SK-N-SH treated with all-trans-retinoic acid at 6 μM for 48 hours (cell line): ENCODE measurements at regions not wholly inside any gene's neighbourhood (a gene's known extent, or its start where the extent isn't known, plus 50 kb on each side); places are given as distances from the start of the nearest gene placed in this dataset.

Experiments
- ATAC-seq: fragments of 200-7000 bp; cut with Tn5 transposase; 3 replicates; pipeline ENCODE4 v1.9.1; 2020; ENCODE audit warnings: mild to moderate bottlenecking, moderate library complexity
- ARNTL ChIP-seq: fragments of 450-650 bp; formaldehyde crosslinking; IDR thresholded peaks from 2 replicates; pipeline ENCODE4 v1.5.0; 2020; ENCODE audit warnings: low read depth, mild to moderate bottlenecking, moderate library complexity, borderline replicate concordance
- BACH2 ChIP-seq: fragments of 250-450 bp; sonication (Bioruptor Pico); IDR thresholded peaks from 2 replicates; pipeline ENCODE4 v1.9.0; 2021; ENCODE audit warnings: mild to moderate bottlenecking, borderline replicate concordance
- CREB5 ChIP-seq: fragments of 250-450 bp; sonication (Bioruptor Pico); IDR thresholded peaks from 2 replicates; pipeline ENCODE4 v1.5.1; 2020; ENCODE audit warnings: low read depth, mild to moderate bottlenecking, moderate library complexity
- CSDC2 ChIP-seq: fragments of 250-450 bp; sonication (Bioruptor Pico); IDR thresholded peaks from 2 replicates; pipeline ENCODE4 v1.5.0; 2020; ENCODE audit warnings: mild to moderate bottlenecking, moderate library complexity
- CSRNP3 ChIP-seq: fragments of 250-450 bp; sonication (Bioruptor Pico); IDR thresholded peaks from 2 replicates; pipeline ENCODE4 v1.5.1; 2021; ENCODE audit warnings: mild to moderate bottlenecking, moderate library complexity
- ESRRG ChIP-seq: fragments of 250-450 bp; sonication (Bioruptor Pico); IDR thresholded peaks from 2 replicates; pipeline ENCODE4 v1.6.1; 2021; ENCODE audit warnings: mild to moderate bottlenecking
- GLIS3 ChIP-seq: fragments of 250-450 bp; sonication (Bioruptor Pico); IDR thresholded peaks from 2 replicates; pipeline ENCODE4 v1.5.0; 2020; ENCODE audit warnings: mild to moderate bottlenecking, moderate library complexity
- OSR1 ChIP-seq: fragments of 250-450 bp; sonication (Bioruptor Pico); IDR thresholded peaks from 2 replicates; pipeline ENCODE4 v1.8.0; 2022; ENCODE audit warnings: moderate library complexity, mild to moderate bottlenecking, inconsistent platforms
- PATZ1 ChIP-seq: fragments of 250-450 bp; sonication (Bioruptor Pico); IDR thresholded peaks from 2 replicates; pipeline ENCODE4 v1.8.0; 2020; ENCODE audit warnings: mild to moderate bottlenecking, moderate library complexity, borderline replicate concordance
- PPARA ChIP-seq: fragments of 250-450 bp; sonication (Bioruptor Pico); IDR thresholded peaks from 2 replicates; pipeline ENCODE4 v1.5.0; 2020; ENCODE audit warnings: mild to moderate bottlenecking, borderline replicate concordance
- SNAI2 ChIP-seq: fragments of 250-450 bp; sonication (Bioruptor Pico); IDR thresholded peaks from 2 replicates; pipeline ENCODE4 v1.5.0; 2020; ENCODE audit warnings: mild to moderate bottlenecking, moderate library complexity
- TCF4 ChIP-seq: fragments of 250-450 bp; sonication (Bioruptor Pico); IDR thresholded peaks from 2 replicates; pipeline ENCODE4 v1.8.0; 2021; ENCODE audit warnings: mild to moderate bottlenecking, moderate library complexity, borderline replicate concordance
- TSHZ2 ChIP-seq: fragments of 250-450 bp; sonication (Bioruptor Pico); IDR thresholded peaks from 2 replicates; pipeline ENCODE4 v1.5.0; 2020; ENCODE audit warnings: mild to moderate bottlenecking, moderate library complexity
- ZC3H10 ChIP-seq: fragments of 250-450 bp; sonication (Bioruptor Pico); IDR thresholded peaks from 2 replicates; pipeline ENCODE4 v1.5.1; 2021; ENCODE audit warnings: mild to moderate bottlenecking, moderate library complexity
- ZFP3 ChIP-seq: fragments of 250-450 bp; sonication (Bioruptor Pico); IDR thresholded peaks from 2 replicates; pipeline ENCODE4 v1.5.0; 2020; ENCODE audit warnings: mild to moderate bottlenecking, moderate library complexity
- ZFP30 ChIP-seq: fragments of 450-650 bp; formaldehyde crosslinking; IDR thresholded peaks from 2 replicates; pipeline ENCODE4 v1.5.0; 2022; ENCODE audit warnings: mild to moderate bottlenecking, moderate library complexity
- ZNF565 ChIP-seq: fragments of 450-650 bp; formaldehyde crosslinking; conservative IDR thresholded peaks from 2 replicates; pipeline ENCODE4 v1.5.0; 2020; ENCODE audit warnings: low read depth, mild to moderate bottlenecking, moderate library complexity
- ZNF70 ChIP-seq: fragments of 450-650 bp; formaldehyde crosslinking; IDR thresholded peaks from 2 replicates; pipeline ENCODE4 v1.5.0; 2020; ENCODE audit warnings: mild to moderate bottlenecking, moderate library complexity
- ZNF8 ChIP-seq: fragments of 450-650 bp; formaldehyde crosslinking; IDR thresholded peaks from 2 replicates; pipeline ENCODE4 v1.5.0; 2020; ENCODE audit warnings: mild to moderate bottlenecking, moderate library complexity

- ATAC-seq: no peak
- TF ChIP-seq BACH2 (CRISPR knock-in tag) (no peak), ZFP30 (CRISPR knock-in tag) (no peak), CREB5 (CRISPR knock-in tag) (no peak), TCF4 (CRISPR knock-in tag) (no peak), GLIS3 (CRISPR knock-in tag) (no peak), ZNF8 (no peak), ZC3H10 (CRISPR knock-in tag) (no peak), PPARA (CRISPR knock-in tag) (no peak), TSHZ2 (CRISPR knock-in tag) (no peak), ZFP3 (CRISPR knock-in tag) (no peak), ESRRG (CRISPR knock-in tag) (no peak)
These were observed 159.5 kb downstream of the SQOR start for GRCh38 chr15:45794304-45794703.

- no peak for ATAC-seq
- TF ChIP-seq ZFP30 (CRISPR knock-in tag): no peak
- TF ChIP-seq ZNF70 (CRISPR knock-in tag): no peak
- TF ChIP-seq ZNF8: no peak
These were observed 160.0 kb downstream of the SQOR start for GRCh38 chr15:45794712-45795439.

- TF ChIP-seq ZNF565 (CRISPR knock-in tag) (no peak), PATZ1 (CRISPR knock-in tag) (no peak), ZNF8 (no peak), PPARA (CRISPR knock-in tag) (no peak), ZNF70 (CRISPR knock-in tag) (no peak), ARNTL (CRISPR knock-in tag) (no peak), BACH2 (CRISPR knock-in tag) (no peak), CREB5 (CRISPR knock-in tag) (no peak), ESRRG (CRISPR knock-in tag) (no peak), OSR1 (CRISPR knock-in tag) (no peak), CSDC2 (no peak), SNAI2 (no peak), CSRNP3 (CRISPR knock-in tag) (no peak), TCF4 (CRISPR knock-in tag) (no peak), ZC3H10 (CRISPR knock-in tag) (no peak)
- TF ChIP-seq, all 23 proteins: peak for 0
- no peak for ATAC-seq
These were observed 160.7 kb downstream of the SQOR start for GRCh38 chr15:45795440-45796069.
